Effector CD4-positive, alpha-beta T cell (primary cell): ENCODE measurements at regions not wholly inside any gene's neighbourhood (a gene's known extent, or its start where the extent isn't known, plus 50 kb on each side); places are given as distances from the start of the nearest gene placed in this dataset.

ENCODE experiments used
- DNase-seq: peaks from one replicate; pipeline ENCODE4 v3.0.0-alpha.2; 2020

GRCh38 chr15:69628256-69629093 lies 175.9 kb downstream of the RPLP1 start:
- no peak for DNase-seq

GRCh38 chr15:69629631-69630161 lies 177.1 kb downstream of the RPLP1 start:
- DNase-seq: no peak

GRCh38 chr15:69631005-69631404 lies 178.4 kb downstream of the RPLP1 start:
- no peak for DNase-seq

- DNase-seq: no peak
Measured at GRCh38 chr15:69631978-69632377, 179.4 kb downstream of the RPLP1 start.

GRCh38 chr15:69634860-69635259 lies 182.2 kb downstream of the RPLP1 start:
- DNase-seq: no peak

- DNase-seq: no peak
Measured at GRCh38 chr15:69636169-69636915, 183.7 kb downstream of the RPLP1 start.

- DNase-seq: no peak
Measured at GRCh38 chr15:69637818-69638217, 185.2 kb downstream of the RPLP1 start.

- DNase-seq: no peak
Measured at GRCh38 chr15:69643476-69643875, 190.9 kb downstream of the RPLP1 start.

GRCh38 chr15:69643971-69644370 lies 191.4 kb downstream of the RPLP1 start:
- DNase-seq: no peak

GRCh38 chr15:69644876-69645275 lies 192.3 kb downstream of the RPLP1 start:
- DNase-seq: no peak

- no peak for DNase-seq
Measured at GRCh38 chr15:69647142-69647513, 194.5 kb downstream of the RPLP1 start.

GRCh38 chr15:69648212-69648611 lies 195.6 kb downstream of the RPLP1 start:
- DNase-seq: no peak

GRCh38 chr15:69648775-69649735 lies 196.4 kb downstream of the RPLP1 start:
- no peak for DNase-seq

GRCh38 chr15:69652293-69652692 lies 199.7 kb downstream of the RPLP1 start:
- no peak for DNase-seq

GRCh38 chr15:69652751-69653305 lies 200.2 kb downstream of the RPLP1 start:
- no peak for DNase-seq

GRCh38 chr15:69653306-69653705 lies 200.7 kb downstream of the RPLP1 start:
- DNase-seq: no peak

GRCh38 chr15:69653846-69654245 lies 201.2 kb downstream of the RPLP1 start:
- DNase-seq: no peak

- DNase-seq: no peak
Measured at GRCh38 chr15:69656271-69657030, 203.8 kb downstream of the RPLP1 start.

GRCh38 chr15:69657626-69658025 lies 205.0 kb downstream of the RPLP1 start:
- no peak for DNase-seq

GRCh38 chr15:69658411-69658945 lies 205.9 kb downstream of the RPLP1 start:
- no peak for DNase-seq

- no peak for DNase-seq
Measured at GRCh38 chr15:69659454-69660050, 206.9 kb downstream of the RPLP1 start.
